Breast epithelium (tissue), 4 donors: ENCODE measurements at regions not wholly inside any gene's neighbourhood (a gene's known extent, or its start where the extent isn't known, plus 50 kb on each side); places are given as distances from the start of the nearest gene placed in this dataset.
"Not testable (repeated sequence)": the region's sequence is repeated elsewhere in the genome, so short reads cannot be mapped to it uniquely, and the experiment has no call there.

Experiments used
- DNase-seq, 2 donors: peaks; one replicate each; pipeline ENCODE4 v3.0.0-alpha.2; 2019; ENCODE audit warnings: low spot score in 2 of 2
- H3K27ac ChIP-seq, 2 donors: fragments of 200-600 bp; sonication (generic) in 1 of 2; one replicate each; pipeline ENCODE4 v1.5.1; 2016 to 2019; ENCODE audit warnings: mild to moderate bottlenecking in 1 of 2
- H3K27me3 ChIP-seq, 2 donors: fragments of 200-600 bp; sonication (generic) in 1 of 2; one replicate each; pipeline versions ENCODE4 v1.5.1 to v1.6.0; 2017 to 2019; ENCODE audit warnings: control low read depth in 1 of 2, mild to moderate bottlenecking in 1 of 2
- H3K36me3 ChIP-seq: fragments of 200-600 bp; one replicate; pipeline ENCODE4 v1.5.1; 2019
- H3K4me1 ChIP-seq, 2 donors: fragments of 200-600 bp; sonication (generic); one replicate each; pipeline ENCODE4 v1.5.1; 2016 to 2019; ENCODE audit warnings: control low read depth in 1 of 2
- H3K4me3 ChIP-seq, 3 donors: fragments of 200-600 bp; sonication (generic); 1 replicate in 2 of 3; 2 replicates in 1 of 3; pipeline ENCODE4 v1.5.1; 2016 to 2019; ENCODE audit warnings: mild to moderate bottlenecking in 3 of 3, moderate library complexity in 2 of 3
- H3K9me3 ChIP-seq, 2 donors: fragments of 200-600 bp; sonication (generic) in 1 of 2; one replicate each; pipeline ENCODE4 v1.5.1; 2016 to 2019; ENCODE audit warnings: control low read depth in 1 of 2
- CTCF ChIP-seq, 3 donors: fragments of 450-650 bp; IDR thresholded peaks; one replicate each; pipeline ENCODE4 v1.5.1; 2016 to 2017; ENCODE audit warnings: antibody characterized with exemption in 3 of 3, mild to moderate bottlenecking in 3 of 3, moderate library complexity in 3 of 3
- POLR2A ChIP-seq: fragments of 450-650 bp; IDR thresholded peaks from one replicate; pipeline ENCODE4 v1.6.1; 2016; ENCODE audit warnings: antibody characterized with exemption, mild to moderate bottlenecking, moderate library complexity
- POLR2AphosphoS5 ChIP-seq, 3 donors: sonication (generic); formaldehyde crosslinking; IDR thresholded peaks; one replicate each; pipeline ENCODE4 v1.6.1; 2017; ENCODE audit warnings: antibody characterized with exemption in 3 of 3
- intact Hi-C: fragments of 100-400 bp; cut with DNase I; formaldehyde crosslinking; loops from one replicate; pipeline ENCODE4 v1.15.1; 2023; ENCODE audit warnings: low total_unique reads

DNA sequence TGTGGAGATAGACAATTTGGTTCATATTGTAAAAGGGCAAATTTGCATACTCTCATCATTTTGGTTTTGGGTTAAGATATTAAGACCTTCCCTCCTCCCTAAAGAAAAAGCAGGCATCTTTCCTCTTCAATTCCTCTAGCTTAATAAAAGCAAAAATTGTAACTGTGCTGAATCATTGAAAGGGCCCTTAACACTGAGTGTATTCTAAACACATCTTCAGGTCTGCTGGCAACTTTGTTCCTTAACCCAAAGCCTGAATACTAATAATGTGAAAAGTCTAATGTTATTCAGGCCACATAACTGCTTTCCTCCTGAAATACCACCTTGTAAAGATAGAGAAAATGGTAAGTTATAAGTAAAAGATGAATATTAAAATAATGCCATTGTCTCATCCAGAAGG is 1200.5 kb upstream of the FAM98A start:
- H3K9me3 ChIP-seq, result no peaks in the 10 kb centered on the region
- no peaks in the 10 kb centered on the region for H3K4me1 ChIP-seq
- no peak overlapping the region for H3K27ac ChIP-seq
- intact Hi-C loops, result no loop called here
- no peaks in the 10 kb centered on the region for H3K27me3 ChIP-seq
- no peak for TF ChIP-seq POLR2A
- TF ChIP-seq POLR2AphosphoS5 (IDR thresholded peaks at IDR 0.05), result no peak
- TF ChIP-seq CTCF (IDR thresholded peaks at IDR 0.05), result no peak
- DNase-seq, result no peak
- no peaks in the 10 kb centered on the region for H3K36me3 ChIP-seq
- H3K4me3 ChIP-seq, result no peak overlapping the region

DNA sequence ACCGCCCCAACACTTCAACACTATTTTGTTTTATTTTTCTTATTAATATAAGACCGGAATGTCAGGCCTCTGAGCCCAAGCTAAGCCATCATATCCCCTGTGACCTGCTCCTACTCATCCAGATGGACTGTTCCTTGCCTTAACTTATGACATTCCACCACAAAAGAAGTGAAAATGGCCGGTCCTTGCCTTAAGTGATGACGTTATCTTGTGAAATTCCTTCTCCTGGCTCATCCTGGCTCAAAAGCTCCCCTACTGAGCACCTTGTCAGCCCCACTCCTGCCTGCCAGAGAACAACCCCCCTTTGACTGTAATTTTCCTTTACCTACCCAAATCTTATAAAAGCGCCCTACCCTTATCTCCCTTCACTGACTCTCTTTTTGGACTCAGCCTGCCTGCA is 1196.5 kb upstream of the FAM98A start:
- H3K27me3 ChIP-seq, intact Hi-C loops, H3K4me3 ChIP-seq, H3K36me3 ChIP-seq, DNase-seq, H3K4me1 ChIP-seq, H3K9me3 ChIP-seq, H3K27ac ChIP-seq: not testable (repeated sequence)

DNA sequence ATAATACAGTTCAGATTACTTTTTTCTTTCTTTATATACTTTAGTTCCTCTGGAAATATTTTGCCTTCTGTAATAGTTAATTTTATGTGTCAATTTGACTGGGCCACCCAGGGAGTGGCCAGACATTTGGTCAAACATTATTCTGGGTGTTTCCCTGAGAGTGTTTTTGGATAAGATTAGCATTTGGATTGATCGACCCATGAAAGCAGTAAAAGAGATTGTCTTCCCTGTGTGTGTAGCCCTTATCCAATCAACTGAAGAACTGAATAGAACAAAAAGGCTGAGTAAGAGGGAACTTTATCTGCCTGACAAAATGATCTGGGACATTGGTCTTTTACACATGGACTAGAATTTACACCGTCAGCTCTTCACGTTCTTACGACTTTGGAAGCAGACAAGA is 1190.1 kb upstream of the FAM98A start:
- DNase-seq, result no peak
- Histone ChIP-seq H3K4me3 (no peak overlapping the region), H3K36me3 (no peaks in the 10 kb centered on the region), H3K4me1 (no peaks in the 10 kb centered on the region), H3K9me3 (no peaks in the 10 kb centered on the region), H3K27ac (no peak overlapping the region), H3K27me3 (no peaks in the 10 kb centered on the region)
- intact Hi-C loops, result no loop called here
- TF ChIP-seq POLR2A (no peak), CTCF (IDR thresholded peaks at IDR 0.05) (no peak), POLR2AphosphoS5 (IDR thresholded peaks at IDR 0.05) (no peak)

GRCh38 chr2:34787341-34787740 is 1188.2 kb upstream of the FAM98A start:
- TF ChIP-seq CTCF (IDR thresholded peaks at IDR 0.05) (no peak), POLR2A (no peak), POLR2AphosphoS5 (IDR thresholded peaks at IDR 0.05) (no peak)
- Histone ChIP-seq H3K36me3 (no peaks in the 10 kb centered on the region), H3K27ac (no peak overlapping the region), H3K4me1 (no peaks in the 10 kb centered on the region), H3K4me3 (no peak overlapping the region), H3K27me3 (no peaks in the 10 kb centered on the region), H3K9me3 (no peaks in the 10 kb centered on the region)
- no peak for DNase-seq
- intact Hi-C loops, result no loop called here

- no peak for DNase-seq
- intact Hi-C loops, result no loop called here
- no peak overlapping the region for H3K4me3 ChIP-seq
- no peaks in the 10 kb centered on the region for H3K4me1 ChIP-seq
- H3K27me3 ChIP-seq, result no peaks in the 10 kb centered on the region
- TF ChIP-seq POLR2A, result no peak
- TF ChIP-seq CTCF (IDR thresholded peaks at IDR 0.05), result no peak
- TF ChIP-seq POLR2AphosphoS5 (IDR thresholded peaks at IDR 0.05), result no peak
- H3K9me3 ChIP-seq, result no peaks in the 10 kb centered on the region
- no peak overlapping the region for H3K27ac ChIP-seq
- no peaks in the 10 kb centered on the region for H3K36me3 ChIP-seq
These were observed 1186.2 kb upstream of the FAM98A start for GRCh38 chr2:34785206-34785785.

DNA sequence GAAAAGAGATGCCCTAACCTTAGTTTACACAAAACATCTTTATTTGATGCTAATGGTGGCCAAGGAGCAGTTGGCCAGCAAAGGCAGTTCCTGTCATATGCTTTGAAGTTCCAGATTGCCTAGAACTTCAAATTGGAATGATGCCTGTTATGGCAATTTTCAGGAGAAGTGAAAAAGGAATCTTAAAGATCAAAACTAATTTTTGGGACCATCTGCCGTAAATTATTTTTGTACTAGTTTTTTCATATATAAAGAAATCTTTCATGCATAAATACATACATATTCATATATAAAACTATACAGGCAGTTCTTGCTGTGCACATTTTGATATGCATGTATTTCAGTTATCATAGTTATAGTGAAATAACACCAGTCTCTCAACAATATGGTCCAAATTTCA is 1185.6 kb upstream of the FAM98A start:
- H3K36me3 ChIP-seq, result no peaks in the 10 kb centered on the region
- H3K27ac ChIP-seq, result no peak overlapping the region
- no peak overlapping the region for H3K4me3 ChIP-seq
- no peak for DNase-seq
- TF ChIP-seq CTCF (IDR thresholded peaks at IDR 0.05) (no peak), POLR2AphosphoS5 (IDR thresholded peaks at IDR 0.05) (no peak), POLR2A (no peak)
- no peaks in the 10 kb centered on the region for H3K27me3 ChIP-seq
- no peaks in the 10 kb centered on the region for H3K4me1 ChIP-seq
- intact Hi-C loops, result no loop called here
- H3K9me3 ChIP-seq, result no peaks in the 10 kb centered on the region

DNA sequence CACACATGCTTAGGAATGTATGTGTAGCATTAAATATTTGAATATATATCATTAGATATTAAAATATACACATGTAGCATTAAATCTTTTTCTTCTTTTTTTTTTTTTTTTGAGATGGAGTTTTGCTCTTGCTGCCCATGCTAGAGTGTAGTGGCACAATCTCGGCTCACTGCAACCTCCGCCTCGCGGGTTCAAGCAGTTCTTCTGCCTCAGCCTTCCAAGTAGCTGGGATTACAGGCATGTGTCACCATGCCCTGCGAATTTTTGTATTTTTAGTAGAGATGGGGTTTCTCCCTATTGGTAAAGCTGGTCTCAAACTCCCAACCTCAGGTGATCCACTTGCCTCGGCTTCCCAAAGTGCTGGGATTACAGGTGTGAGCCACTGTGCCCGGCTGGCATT is 1151.6 kb upstream of the FAM98A start:
- H3K4me3 ChIP-seq, H3K9me3 ChIP-seq, H3K27me3 ChIP-seq, intact Hi-C loops, H3K27ac ChIP-seq, H3K4me1 ChIP-seq, H3K36me3 ChIP-seq, DNase-seq: not testable (repeated sequence)
